ENCODE measurements at regions not wholly inside any gene's neighbourhood (a gene's known extent, or its start where the extent isn't known, plus 50 kb on each side); places are given as distances from the start of the nearest gene placed in this dataset.

DNA sequence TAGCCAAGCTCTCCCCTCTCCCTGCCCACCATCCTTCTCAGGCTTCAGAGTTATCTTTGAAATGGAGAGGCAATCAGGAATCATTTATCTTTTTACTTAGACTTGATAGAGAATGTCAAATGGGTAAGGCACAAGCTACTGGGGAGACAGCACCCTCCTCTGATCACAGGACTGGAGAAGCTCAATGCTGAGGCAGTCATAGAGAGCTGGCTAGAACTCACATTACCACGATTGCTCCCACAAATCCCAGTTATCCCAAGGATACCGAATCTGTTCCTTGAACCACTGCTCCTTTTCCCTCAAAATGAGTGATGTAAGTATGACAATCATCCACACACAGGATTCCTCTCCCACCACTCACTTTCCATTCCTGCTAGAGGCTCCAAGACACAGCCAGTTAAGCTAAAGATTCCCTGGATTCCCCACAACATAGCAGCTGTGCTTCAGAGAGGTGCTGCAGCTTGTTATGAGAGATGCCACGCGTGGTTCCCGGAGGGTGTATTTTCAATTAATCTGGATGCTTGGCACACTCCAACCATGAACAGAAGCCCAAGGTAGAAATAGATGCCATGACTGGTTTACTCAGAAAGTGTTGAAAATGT lies 96.2 kb upstream of the VGLL2 start:
- no peaks in the 10 kb centered on the region for H3K36me3 Mint-ChIP-seq
- ATAC-seq = no peak
- no peak for DNase-seq (ENCODE audit: low spot score in 2 of 2)
- H3K9me3 Mint-ChIP-seq = no peaks in the 10 kb centered on the region
- no peak overlapping the region for H3K4me3 Mint-ChIP-seq
- H3K4me1 Mint-ChIP-seq = no peaks in the 10 kb centered on the region
- no peak overlapping the region for H3K27ac Mint-ChIP-seq

DNA sequence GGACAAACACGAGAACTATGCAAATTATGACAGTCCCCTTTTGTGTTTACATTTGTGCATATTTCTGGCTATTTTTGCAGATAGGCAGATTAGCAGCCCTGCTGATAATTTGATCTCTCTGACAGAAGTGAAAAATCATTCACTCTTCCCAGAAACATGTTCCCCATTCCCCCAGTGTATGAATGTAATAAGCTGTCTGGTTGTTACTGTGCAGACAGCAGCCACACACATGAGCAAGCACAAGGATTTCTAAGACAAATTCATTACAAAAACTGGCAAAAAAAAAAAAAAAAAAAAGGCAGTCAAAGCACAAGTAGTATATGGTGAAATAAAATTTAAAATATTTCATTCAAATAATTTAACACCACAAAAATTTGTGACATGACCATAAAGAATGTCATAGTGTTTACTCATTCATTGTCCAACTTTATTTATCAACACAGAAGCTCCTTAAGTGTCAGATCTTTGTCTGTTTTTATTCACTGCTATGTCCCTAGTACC lies 95.5 kb upstream of the VGLL2 start:
- no peaks in the 10 kb centered on the region for H3K4me1 Mint-ChIP-seq
- no peaks in the 10 kb centered on the region for H3K36me3 Mint-ChIP-seq
- no peaks in the 10 kb centered on the region for H3K9me3 Mint-ChIP-seq
- no peak overlapping the region for H3K4me3 Mint-ChIP-seq
- DNase-seq (ENCODE audit: low spot score in 2 of 2) (no peak), ATAC-seq (no peak)
- no peak overlapping the region for H3K27ac Mint-ChIP-seq

DNA sequence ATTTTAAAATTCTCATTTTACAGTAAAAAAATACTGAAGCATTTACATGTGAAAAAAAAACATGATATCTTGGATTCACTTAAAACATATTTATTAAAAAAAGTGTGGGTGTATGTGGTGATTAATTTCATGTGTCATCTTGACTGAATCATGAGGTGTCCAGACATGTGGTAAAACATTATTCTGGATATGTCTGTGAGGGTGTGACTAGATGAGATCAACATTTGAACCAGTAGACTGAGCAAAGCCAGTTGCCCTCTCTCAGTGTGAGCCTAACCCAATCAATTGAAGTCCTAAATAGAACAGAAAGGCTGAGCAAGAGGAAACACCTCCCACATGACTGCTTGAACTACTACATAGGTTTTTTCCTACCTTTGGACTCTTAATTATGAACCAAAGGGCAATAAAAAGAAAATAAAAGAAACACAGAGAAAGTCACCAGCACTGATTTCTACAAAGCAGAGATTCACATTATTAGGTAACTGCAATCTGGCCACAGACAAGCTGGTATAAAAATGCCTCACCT lies 90.5 kb upstream of the VGLL2 start:
- Mint-ChIP-seq H3K27ac (no peak overlapping the region), H3K36me3 (no peaks in the 10 kb centered on the region), H3K9me3 (peaks cover 18% of the 10 kb centered on the region), H3K4me1 (no peaks in the 10 kb centered on the region), H3K4me3 (no peak overlapping the region)
- ATAC-seq (no peak), DNase-seq (ENCODE audit: low spot score in 2 of 2) (no peak)

DNA sequence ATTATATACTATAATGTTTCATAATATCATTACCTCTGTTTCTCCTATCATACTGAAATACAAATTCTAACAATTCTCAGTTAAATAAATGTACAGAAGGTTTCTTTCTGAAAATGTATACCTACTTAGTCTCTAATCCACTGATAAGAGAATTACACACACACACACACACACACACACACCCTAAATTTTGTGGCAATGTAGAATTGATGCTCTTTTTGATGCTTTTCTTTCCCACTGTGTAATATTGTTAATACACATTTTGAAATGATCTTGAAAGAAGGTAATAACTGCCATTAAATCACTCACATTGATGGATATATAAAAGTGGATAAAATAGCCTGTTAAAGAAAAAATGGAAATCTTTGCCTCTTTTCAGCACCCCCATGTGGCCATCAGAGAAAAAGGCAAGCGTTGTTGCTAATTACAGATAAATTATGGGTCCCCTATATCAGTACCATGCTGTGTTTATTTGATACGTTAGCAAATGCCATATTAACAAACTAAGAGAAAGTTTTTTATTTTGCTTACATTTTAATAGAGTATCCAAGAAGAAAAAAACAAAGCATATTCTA lies 76.6 kb upstream of the VGLL2 start:
- ATAC-seq (no peak), DNase-seq (ENCODE audit: low spot score in 2 of 2) (no peak)
- H3K36me3 Mint-ChIP-seq = no peaks in the 10 kb centered on the region
- H3K27ac Mint-ChIP-seq = no peak overlapping the region
- H3K4me1 Mint-ChIP-seq = no peaks in the 10 kb centered on the region
- peaks cover 3% of the 10 kb centered on the region for H3K9me3 Mint-ChIP-seq
- H3K4me3 Mint-ChIP-seq = no peak overlapping the region

DNA sequence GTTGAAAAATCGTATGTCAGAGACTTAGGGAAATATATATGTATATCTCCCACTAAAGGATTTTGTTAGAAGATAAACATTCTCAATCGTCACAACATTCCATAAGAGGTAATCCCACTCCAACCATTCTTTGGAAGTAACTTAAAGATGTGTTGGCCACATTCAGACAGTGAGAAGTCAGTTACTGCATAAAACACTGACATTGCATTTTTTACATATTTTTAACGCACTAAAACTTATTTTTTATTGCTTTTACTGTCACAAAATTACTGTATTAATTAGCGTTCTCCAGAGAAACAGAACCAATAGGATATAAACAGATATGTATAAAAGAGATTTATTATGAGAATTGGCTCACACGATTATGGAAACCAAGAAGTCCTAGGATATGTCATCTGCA lies 74.3 kb upstream of the VGLL2 start:
- Mint-ChIP-seq H3K27ac (no peak overlapping the region), H3K4me3 (no peak overlapping the region), H3K36me3 (no peaks in the 10 kb centered on the region), H3K4me1 (no peaks in the 10 kb centered on the region), H3K9me3 (peaks cover 3% of the 10 kb centered on the region)
- DNase-seq (ENCODE audit: low spot score in 2 of 2) (no peak), ATAC-seq (no peak)

DNA sequence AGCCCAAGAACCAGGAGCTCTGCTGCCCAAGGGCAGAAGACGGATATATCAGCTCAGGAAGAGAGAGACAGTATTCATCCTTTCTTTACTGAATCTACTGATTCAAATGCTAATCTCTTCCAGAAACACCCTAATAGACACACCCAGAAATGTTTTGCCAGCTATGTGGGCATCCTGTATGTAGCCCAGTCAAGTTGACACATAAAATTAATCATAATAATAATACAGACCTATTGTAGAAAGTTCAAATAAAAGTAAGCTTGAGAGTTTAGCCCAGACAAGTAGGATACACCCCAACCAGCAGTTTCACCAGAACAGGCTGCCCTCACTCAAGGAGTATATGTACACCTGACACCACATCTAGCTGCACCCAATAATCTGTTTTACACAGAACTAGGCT lies 73.9 kb upstream of the VGLL2 start:
- Mint-ChIP-seq H3K4me3 (no peak overlapping the region), H3K9me3 (peaks cover 3% of the 10 kb centered on the region), H3K4me1 (no peaks in the 10 kb centered on the region), H3K27ac (no peak overlapping the region), H3K36me3 (no peaks in the 10 kb centered on the region)
- ATAC-seq (no peak), DNase-seq (ENCODE audit: low spot score in 2 of 2) (no peak)

DNA sequence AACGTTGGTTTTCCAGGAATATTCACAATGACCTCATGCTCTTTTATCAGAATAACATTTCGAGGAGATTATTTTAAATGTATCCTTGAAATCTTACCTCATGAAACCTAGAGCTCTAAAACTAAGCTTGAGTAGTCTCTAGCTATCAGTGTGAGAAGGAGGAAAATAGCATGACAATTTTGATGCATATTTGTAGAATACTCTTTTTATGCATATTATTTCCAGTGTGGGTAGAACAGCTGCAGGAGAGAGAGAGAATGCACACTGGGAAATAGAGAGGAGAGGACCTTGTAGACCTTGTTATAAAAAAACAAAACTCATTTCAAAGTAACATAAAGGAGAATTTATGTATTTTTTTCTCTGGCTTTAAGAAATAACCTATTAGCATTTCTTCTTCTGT lies 71.1 kb upstream of the VGLL2 start:
- ATAC-seq (no peak), DNase-seq (ENCODE audit: low spot score in 2 of 2) (no peak)
- Mint-ChIP-seq H3K27ac (no peak overlapping the region), H3K9me3 (no peaks in the 10 kb centered on the region), H3K4me1 (no peaks in the 10 kb centered on the region), H3K36me3 (no peaks in the 10 kb centered on the region), H3K4me3 (no peak overlapping the region)

DNA sequence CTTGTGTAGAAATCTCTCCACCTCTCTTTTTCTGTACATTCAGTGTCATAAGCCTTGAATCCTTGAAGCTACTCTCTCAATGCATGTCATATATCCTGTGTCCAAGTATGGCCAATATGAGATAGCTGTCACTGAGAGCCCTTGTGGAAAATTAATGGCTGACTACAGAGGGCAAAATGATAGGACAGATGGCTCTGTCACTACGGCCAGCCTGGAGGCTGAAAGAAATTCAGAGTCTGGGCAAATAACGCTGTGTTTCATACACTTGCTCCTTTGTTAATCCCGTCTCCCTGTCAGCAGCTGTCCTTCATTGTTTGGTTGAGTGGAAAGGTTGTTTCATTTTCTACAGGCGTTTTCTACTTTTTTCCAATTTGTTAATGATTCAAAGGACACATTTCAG lies 70.4 kb upstream of the VGLL2 start:
- Mint-ChIP-seq H3K9me3 (no peaks in the 10 kb centered on the region), H3K4me1 (no peaks in the 10 kb centered on the region), H3K4me3 (no peak overlapping the region), H3K36me3 (no peaks in the 10 kb centered on the region), H3K27ac (no peak overlapping the region)
- ATAC-seq (no peak), DNase-seq (ENCODE audit: low spot score in 2 of 2) (no peak)

DNA sequence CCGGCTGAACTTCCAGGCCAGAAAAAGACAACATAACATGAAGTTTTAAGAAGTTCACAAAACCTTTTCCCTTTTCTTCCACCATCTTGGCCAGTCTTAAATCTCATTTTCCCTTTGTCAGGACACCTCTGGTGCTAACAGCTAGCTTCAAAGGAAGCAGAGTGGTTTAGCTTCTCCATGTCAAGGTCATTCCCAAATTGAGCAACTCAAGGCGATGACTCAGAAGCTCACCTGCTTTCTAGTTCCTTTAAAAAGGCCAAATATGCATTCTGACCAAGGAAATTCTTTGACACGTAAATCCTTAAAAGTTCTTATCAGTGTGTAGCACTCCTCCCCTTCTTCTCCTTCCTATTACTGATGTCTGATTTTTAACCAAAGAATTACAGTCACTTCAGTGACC lies 69.6 kb upstream of the VGLL2 start:
- no peak for ATAC-seq
- Mint-ChIP-seq H3K9me3 (no peaks in the 10 kb centered on the region), H3K36me3 (no peaks in the 10 kb centered on the region), H3K27ac (no peak overlapping the region), H3K4me3 (no peak overlapping the region), H3K4me1 (no peaks in the 10 kb centered on the region)
- no peak for DNase-seq (ENCODE audit: low spot score in 2 of 2)

DNA sequence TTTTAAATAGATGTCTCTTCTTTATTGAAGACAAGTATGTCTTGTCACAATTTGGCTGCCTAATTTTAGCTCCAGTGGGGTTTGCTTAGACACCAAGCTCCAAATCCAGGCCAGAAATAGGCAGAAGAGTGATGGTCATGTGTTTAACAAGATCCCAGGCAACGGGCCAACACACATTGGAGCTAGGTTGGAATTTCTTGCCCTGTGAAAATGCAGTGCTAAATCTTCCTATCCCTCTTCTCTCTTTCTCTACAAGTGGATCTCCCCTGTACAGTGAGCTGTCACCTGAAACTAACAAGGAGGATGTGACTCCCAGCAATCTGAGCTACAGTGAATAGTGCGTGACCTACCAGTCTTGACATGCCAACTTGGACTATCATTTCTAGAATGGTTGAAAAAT lies 65.3 kb upstream of the VGLL2 start:
- ATAC-seq = no peak
- H3K4me3 Mint-ChIP-seq = no peak overlapping the region
- H3K4me1 Mint-ChIP-seq = no peaks in the 10 kb centered on the region
- H3K36me3 Mint-ChIP-seq = no peaks in the 10 kb centered on the region
- no peak overlapping the region for H3K27ac Mint-ChIP-seq
- peaks cover 2% of the 10 kb centered on the region for H3K9me3 Mint-ChIP-seq
- DNase-seq (ENCODE audit: low spot score in 2 of 2) = no peak

DNA sequence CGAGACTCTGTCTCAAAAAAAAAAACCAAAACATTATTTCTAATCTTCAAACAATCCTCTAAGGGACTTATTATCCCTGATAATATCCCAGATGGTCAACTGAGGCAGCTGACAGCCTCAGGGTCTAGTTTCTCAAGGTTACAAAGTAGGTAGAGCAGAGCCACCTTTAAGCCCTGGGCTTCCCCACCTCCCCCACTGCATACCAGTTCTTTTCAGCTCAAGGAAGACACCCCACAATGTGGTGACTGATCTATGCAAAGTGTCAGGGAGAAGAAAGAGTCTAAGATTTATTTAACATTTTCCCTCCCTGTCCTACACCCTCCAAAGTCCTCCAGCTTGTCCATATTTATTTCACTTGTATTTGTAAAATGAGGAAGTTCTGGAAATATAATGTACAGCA lies 60.5 kb upstream of the VGLL2 start:
- H3K36me3 Mint-ChIP-seq = no peaks in the 10 kb centered on the region
- no peak overlapping the region for H3K4me3 Mint-ChIP-seq
- no peaks in the 10 kb centered on the region for H3K4me1 Mint-ChIP-seq
- peaks cover 2% of the 10 kb centered on the region for H3K9me3 Mint-ChIP-seq
- DNase-seq (ENCODE audit: low spot score in 2 of 2) = no peak
- no peak for ATAC-seq
- no peak overlapping the region for H3K27ac Mint-ChIP-seq

DNA sequence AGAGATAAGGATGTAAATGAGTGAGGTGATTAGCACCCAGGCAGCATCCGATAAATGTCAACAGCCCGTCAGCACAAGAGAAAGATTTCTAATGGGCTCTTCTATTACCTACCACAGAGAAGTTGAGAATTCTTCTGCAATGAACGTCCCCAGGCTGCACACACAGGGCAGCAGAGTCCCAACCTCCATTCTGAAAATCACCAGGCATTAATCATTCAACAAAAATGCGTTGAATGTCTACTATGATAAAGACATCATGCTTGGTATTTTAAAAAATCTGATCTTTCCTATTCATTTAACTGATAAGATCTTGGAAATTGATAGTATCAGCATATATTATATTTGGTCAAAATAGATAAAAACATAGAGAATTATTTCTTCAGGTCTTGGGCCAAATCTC lies 59.5 kb upstream of the VGLL2 start:
- Mint-ChIP-seq H3K9me3 (peaks cover 2% of the 10 kb centered on the region), H3K36me3 (no peaks in the 10 kb centered on the region), H3K4me1 (no peaks in the 10 kb centered on the region), H3K4me3 (no peak overlapping the region), H3K27ac (no peak overlapping the region)
- DNase-seq (ENCODE audit: low spot score in 2 of 2) = no peak
- no peak for ATAC-seq

DNA sequence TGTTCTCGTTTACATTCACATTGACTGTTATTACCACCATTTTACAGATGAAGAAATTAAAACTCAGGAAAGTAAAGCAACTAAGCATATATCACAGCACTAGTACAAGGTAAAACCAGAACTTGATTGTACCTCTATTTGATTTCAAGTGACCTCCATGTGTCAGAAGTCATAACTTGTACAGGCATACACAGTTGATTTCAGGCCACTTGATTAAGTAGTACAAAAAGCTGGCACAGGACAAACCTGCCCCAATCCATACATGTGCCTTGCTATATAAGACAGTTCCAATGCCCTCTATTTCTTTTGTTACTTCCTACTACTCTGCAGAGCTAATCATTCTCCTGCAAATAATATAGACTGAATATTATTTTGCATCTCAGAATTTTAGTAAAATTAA lies 58.8 kb upstream of the VGLL2 start:
- H3K4me3 Mint-ChIP-seq = no peak overlapping the region
- no peaks in the 10 kb centered on the region for H3K36me3 Mint-ChIP-seq
- no peaks in the 10 kb centered on the region for H3K4me1 Mint-ChIP-seq
- H3K27ac Mint-ChIP-seq = no peak overlapping the region
- ATAC-seq = no peak
- H3K9me3 Mint-ChIP-seq = peaks cover 4% of the 10 kb centered on the region
- no peak for DNase-seq (ENCODE audit: low spot score in 2 of 2)

DNA sequence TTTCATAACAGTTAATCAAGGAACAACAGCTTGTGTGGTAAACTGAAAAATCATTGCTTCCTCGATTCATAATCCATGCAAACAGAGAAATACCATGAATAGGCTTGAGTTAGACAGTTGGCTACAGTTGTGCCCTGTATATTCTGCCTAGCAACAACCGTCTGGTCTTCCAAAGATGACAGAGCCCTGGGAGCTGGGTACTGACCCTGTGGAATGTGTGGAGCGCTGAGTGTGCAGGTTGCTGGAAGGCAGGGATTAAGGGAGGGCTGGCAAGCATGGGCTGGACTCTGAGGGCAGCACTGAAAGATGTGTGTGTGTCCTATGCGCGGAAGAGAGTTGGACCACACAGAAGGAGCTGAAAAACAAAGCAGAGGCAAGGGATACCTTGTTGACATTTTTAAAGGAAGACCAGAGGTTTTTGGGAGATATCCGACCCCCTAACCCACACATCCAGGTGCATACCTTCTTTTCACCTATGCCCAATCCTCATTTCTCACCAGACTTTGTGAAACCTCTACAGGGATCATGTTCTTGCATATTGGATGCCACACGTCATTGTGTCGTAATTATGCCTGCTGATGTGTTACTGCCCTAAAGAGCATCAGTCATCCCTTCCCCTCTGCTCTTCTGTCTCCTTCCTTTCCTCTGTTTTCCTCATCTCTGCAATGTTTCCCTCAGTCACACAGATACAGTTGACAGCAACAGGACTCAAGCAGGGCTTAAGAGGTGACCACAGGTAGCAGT lies 58.2 kb upstream of the VGLL2 start:
- H3K4me1 Mint-ChIP-seq = no peaks in the 10 kb centered on the region
- H3K9me3 Mint-ChIP-seq = peaks cover 4% of the 10 kb centered on the region
- no peaks in the 10 kb centered on the region for H3K36me3 Mint-ChIP-seq
- no peak overlapping the region for H3K27ac Mint-ChIP-seq
- no peak overlapping the region for H3K4me3 Mint-ChIP-seq
- no peak for DNase-seq (ENCODE audit: low spot score in 2 of 2)
- ATAC-seq = no peak

DNA sequence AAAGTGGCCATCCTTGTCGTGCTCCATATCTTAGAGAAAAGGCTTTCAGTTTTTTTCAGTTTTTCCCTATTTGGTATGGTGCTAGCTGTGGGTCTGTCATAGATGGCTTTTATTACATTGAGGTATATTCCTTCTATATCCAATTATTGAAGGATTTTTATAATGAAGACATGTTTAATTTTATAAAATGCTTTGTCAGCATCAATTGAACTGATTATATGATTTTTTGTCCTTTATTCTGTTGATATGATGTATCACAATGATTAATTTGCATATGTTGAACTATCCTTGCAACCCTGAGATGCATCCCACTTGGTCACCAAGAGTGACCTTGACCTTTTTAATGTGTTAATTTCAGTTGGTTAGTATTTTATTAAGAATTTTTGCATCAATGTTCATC lies 55.1 kb upstream of the VGLL2 start:
- ATAC-seq (no peak), DNase-seq (ENCODE audit: low spot score in 2 of 2) (no peak)
- H3K27ac Mint-ChIP-seq = no peak overlapping the region
- H3K4me3 Mint-ChIP-seq = no peak overlapping the region
- H3K4me1 Mint-ChIP-seq = no peaks in the 10 kb centered on the region
- peaks cover 6% of the 10 kb centered on the region for H3K9me3 Mint-ChIP-seq
- H3K36me3 Mint-ChIP-seq = no peaks in the 10 kb centered on the region
